ENCODE measurements at regions not wholly inside any gene's neighbourhood (a gene's known extent, or its start where the extent isn't known, plus 50 kb on each side); places are given as distances from the start of the nearest gene placed in this dataset.

- TF ChIP-seq POLR2A (IDR thresholded peaks at IDR 0.05; ENCODE audit: low read length) (no peak), GATA1 (IDR thresholded peaks at IDR 0.05; ENCODE audit: low read depth, low read length) (no peak)
Measured at GRCh38 chrX:83004012-83004411, 504.1 kb upstream of the POU3F4 start.

Measured in erythroblast (primary cell).